GM23248 (cell line): ENCODE measurements at regions not wholly inside any gene's neighbourhood (a gene's known extent, or its start where the extent isn't known, plus 50 kb on each side); places are given as distances from the start of the nearest gene placed in this dataset.
"Not testable (repeated sequence)": the region's sequence is repeated elsewhere in the genome, so short reads cannot be mapped to it uniquely, and the experiment has no call there.

Experiments
- EZH2 ChIP-seq: fragments of 200-600 bp; sonication (generic); IDR thresholded peaks from 2 replicates; pipeline ENCODE4 v1.6.1; 2018; ENCODE audit warnings: antibody characterized with exemption, mild to moderate bottlenecking; ENCODE audit not compliant: insufficient read depth, poor library complexity, severe bottlenecking
- EZH2phosphoT487 ChIP-seq: fragments of 200-600 bp; sonication (generic); IDR thresholded peaks from 2 replicates; pipeline ENCODE4 v1.6.1; 2018; ENCODE audit warnings: antibody characterized with exemption, moderate library complexity, mild to moderate bottlenecking, low read depth; ENCODE audit not compliant: insufficient read depth

- TF ChIP-seq EZH2, EZH2phosphoT487: not testable (repeated sequence)
Measured at GRCh38 chr7:76931441-76931840, 100.7 kb downstream of the SPDYE17 start.
